ENCODE measurements at regions not wholly inside any gene's neighbourhood (a gene's known extent, or its start where the extent isn't known, plus 50 kb on each side); places are given as distances from the start of the nearest gene placed in this dataset.

DNA sequence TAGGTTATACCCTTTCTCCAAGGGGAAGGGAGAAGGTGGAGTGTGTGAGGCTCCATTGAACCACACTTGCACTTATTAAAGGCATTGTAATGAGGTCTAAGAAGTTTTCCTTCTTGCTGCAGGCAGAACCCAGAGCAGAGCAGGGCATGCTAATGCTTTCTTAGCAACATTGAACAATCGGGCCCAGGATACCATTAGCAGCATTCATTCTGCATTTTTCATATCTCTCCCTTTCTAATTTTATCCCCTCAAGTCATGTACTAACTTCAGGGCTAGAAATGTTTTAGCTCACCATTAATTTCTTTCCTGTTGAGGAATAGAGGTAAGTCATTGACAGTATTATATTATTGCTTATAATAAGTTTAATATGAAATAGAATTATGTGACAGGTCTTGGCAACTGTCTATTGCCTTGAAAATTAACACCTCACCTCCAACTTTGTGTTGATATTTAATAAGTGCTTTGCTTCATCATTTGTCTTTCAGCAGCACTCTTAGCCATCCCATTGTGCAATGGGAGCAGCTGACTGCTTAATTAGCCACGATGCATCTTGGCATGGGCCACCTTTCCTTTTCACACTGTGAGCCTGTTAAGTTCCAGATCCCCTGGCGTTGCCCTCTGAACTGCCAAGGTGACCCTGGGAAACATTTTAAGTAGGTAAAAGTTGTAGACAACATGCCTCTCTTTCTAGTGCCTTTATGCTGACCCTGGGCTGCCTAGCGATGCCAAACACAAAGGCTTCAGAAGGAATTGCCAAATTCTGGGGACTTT, 300.8 kb upstream of the MEX3C start:
- TF ChIP-seq, protein P1, sequence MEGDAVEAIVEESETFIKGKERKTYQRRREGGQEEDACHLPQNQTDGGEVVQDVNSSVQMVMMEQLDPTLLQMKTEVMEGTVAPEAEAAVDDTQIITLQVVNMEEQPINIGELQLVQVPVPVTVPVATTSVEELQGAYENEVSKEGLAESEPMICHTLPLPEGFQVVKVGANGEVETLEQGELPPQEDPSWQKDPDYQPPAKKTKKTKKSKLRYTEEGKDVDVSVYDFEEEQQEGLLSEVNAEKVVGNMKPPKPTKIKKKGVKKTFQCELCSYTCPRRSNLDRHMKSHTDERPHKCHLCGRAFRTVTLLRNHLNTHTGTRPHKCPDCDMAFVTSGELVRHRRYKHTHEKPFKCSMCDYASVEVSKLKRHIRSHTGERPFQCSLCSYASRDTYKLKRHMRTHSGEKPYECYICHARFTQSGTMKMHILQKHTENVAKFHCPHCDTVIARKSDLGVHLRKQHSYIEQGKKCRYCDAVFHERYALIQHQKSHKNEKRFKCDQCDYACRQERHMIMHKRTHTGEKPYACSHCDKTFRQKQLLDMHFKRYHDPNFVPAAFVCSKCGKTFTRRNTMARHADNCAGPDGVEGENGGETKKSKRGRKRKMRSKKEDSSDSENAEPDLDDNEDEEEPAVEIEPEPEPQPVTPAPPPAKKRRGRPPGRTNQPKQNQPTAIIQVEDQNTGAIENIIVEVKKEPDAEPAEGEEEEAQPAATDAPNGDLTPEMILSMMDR (conservative IDR thresholded peaks at IDR 0.05; ENCODE audit: low read length), result no peak
- no peak for TF ChIP-seq EZH2phosphoT487 (IDR thresholded peaks at IDR 0.05; ENCODE audit: borderline replicate concordance, low read depth, low read length)

Measured in OCI-LY7 (cell line).